ENCODE measurements at regions not wholly inside any gene's neighbourhood (a gene's known extent, or its start where the extent isn't known, plus 50 kb on each side); places are given as distances from the start of the nearest gene placed in this dataset.

DNA sequence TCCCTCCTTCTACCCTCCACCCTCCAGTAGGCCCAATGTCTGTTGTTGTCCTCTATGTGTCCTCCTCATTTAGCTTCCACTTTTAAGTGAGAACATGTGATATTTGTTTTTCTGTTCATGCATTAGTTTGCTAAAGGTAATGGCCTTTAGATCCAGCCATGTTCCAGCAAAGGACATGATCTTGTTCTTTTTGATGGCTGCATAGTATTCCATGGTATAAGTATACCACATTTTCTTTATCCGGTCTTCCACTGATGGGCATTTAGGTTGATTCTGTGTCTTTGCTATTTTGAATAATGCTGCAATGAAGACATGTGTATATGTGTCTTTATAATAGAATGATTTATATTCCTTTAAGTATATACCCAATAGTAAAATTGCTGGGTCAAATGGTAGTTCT is 232.5 kb upstream of the PRR16 start:
- no peak for ATAC-seq
- intact Hi-C loops (cut with DNase I) = no loop called here
- Histone ChIP-seq H3K36me3 (no peaks in the 10 kb centered on the region), H3K27ac (no peak overlapping the region), H3K27me3 (no peaks in the 10 kb centered on the region), H3K4me3 (no peak overlapping the region), H3K4me1 (no peaks in the 10 kb centered on the region), H3K9me3 (no peaks in the 10 kb centered on the region)
- no peak for DNase-seq
- WGBS (ENCODE audit: insufficient coverage, low coverage, low lambda C conversion rate, missing lambda C conversion rate) = 82% methylated on average over 1 of the region's 1 CpG
- TF ChIP-seq POLR2A (IDR thresholded peaks at IDR 0.05) (no peak), CTCF (IDR thresholded peaks at IDR 0.05) (no peak)

DNA sequence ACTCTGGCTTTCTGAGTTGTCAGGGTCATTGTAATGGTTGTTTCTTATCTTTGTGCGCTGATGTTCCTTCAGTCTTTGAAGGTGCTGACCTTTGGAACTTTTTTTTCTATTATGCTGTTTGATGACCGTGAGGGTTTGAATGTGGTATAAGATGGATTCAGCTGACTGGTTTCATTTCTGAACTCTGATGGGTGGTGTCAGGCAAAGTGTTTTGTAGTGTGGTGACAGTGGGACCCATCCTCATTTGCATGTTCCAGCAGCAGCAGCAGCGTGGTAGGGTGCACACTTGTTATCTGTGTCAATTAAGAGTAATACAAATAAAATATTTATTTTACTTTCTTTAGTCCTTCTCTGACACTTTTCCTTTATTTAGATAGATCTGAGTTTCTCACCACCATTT is 227.7 kb upstream of the PRR16 start:
- H3K36me3 ChIP-seq = no peaks in the 10 kb centered on the region
- DNase-seq = no peak
- H3K9me3 ChIP-seq = no peaks in the 10 kb centered on the region
- H3K4me3 ChIP-seq = no peak overlapping the region
- no peaks in the 10 kb centered on the region for H3K4me1 ChIP-seq
- no peak overlapping the region for H3K27ac ChIP-seq
- ATAC-seq = no peak
- intact Hi-C loops (cut with DNase I) = no loop called here
- no peaks in the 10 kb centered on the region for H3K27me3 ChIP-seq
- TF ChIP-seq POLR2A (IDR thresholded peaks at IDR 0.05) (no peak), CTCF (IDR thresholded peaks at IDR 0.05) (no peak)
- 43% methylated on average over 3 of the region's 3 CpGs for WGBS (ENCODE audit: insufficient coverage, low coverage, low lambda C conversion rate, missing lambda C conversion rate)

- ATAC-seq (no peak), DNase-seq (no peak)
- Histone ChIP-seq H3K4me1 (no peaks in the 10 kb centered on the region), H3K27me3 (no peaks in the 10 kb centered on the region), H3K36me3 (no peaks in the 10 kb centered on the region), H3K4me3 (no peak overlapping the region), H3K9me3 (no peaks in the 10 kb centered on the region), H3K27ac (no peak overlapping the region)
- intact Hi-C loops (cut with DNase I) = no loop called here
- TF ChIP-seq POLR2A (IDR thresholded peaks at IDR 0.05) (no peak), CTCF (IDR thresholded peaks at IDR 0.05) (no peak)
- 70% methylated on average over 1 of the region's 1 CpG for WGBS (ENCODE audit: insufficient coverage, low coverage, low lambda C conversion rate, missing lambda C conversion rate)
Measured at GRCh38 chr5:120239086-120239485, 225.0 kb upstream of the PRR16 start.

GRCh38 chr5:120240706-120241105 is 223.4 kb upstream of the PRR16 start:
- intact Hi-C loops (cut with DNase I) = no loop called here
- H3K9me3 ChIP-seq = no peaks in the 10 kb centered on the region
- H3K27ac ChIP-seq = no peak overlapping the region
- no peak for DNase-seq
- H3K4me1 ChIP-seq = no peaks in the 10 kb centered on the region
- TF ChIP-seq POLR2A (IDR thresholded peaks at IDR 0.05) (no peak), CTCF (IDR thresholded peaks at IDR 0.05) (no peak)
- no peaks in the 10 kb centered on the region for H3K36me3 ChIP-seq
- no peaks in the 10 kb centered on the region for H3K27me3 ChIP-seq
- no peak for ATAC-seq
- no peak overlapping the region for H3K4me3 ChIP-seq

DNA sequence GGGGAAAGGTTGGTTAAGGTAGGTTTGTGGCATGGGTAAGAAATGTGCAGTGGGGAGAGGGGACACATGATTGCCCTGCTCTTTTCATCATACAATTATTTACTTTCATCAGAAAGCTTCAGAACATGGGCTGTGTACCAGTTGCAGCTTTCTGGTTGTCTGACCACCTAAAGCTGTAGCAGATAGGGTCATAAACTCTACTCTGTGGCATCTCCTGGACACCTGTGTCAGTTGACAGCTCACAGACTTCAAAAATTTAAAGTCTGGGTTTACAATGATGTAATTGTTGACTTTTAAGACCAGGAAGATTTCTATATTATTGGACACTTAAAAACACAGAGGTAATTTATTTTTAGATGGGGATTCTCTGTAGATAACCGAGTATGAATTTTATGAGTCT is 222.7 kb upstream of the PRR16 start:
- ATAC-seq (no peak), DNase-seq (no peak)
- Histone ChIP-seq H3K27ac (no peak overlapping the region), H3K9me3 (no peaks in the 10 kb centered on the region), H3K36me3 (no peaks in the 10 kb centered on the region), H3K4me3 (no peak overlapping the region), H3K27me3 (no peaks in the 10 kb centered on the region), H3K4me1 (no peaks in the 10 kb centered on the region)
- 14% methylated on average over 1 of the region's 1 CpG for WGBS (ENCODE audit: insufficient coverage, low coverage, low lambda C conversion rate, missing lambda C conversion rate)
- intact Hi-C loops (cut with DNase I) = no loop called here
- no peak for TF ChIP-seq CTCF (IDR thresholded peaks at IDR 0.05)

Measured in right lobe of liver (tissue), 6 donors.